ENCODE measurements at regions not wholly inside any gene's neighbourhood (a gene's known extent, or its start where the extent isn't known, plus 50 kb on each side); places are given as distances from the start of the nearest gene placed in this dataset.

- Histone ChIP-seq H3K79me2 (ENCODE audit: control insufficient read depth, insufficient read depth, low read length) (no peaks in the 10 kb centered on the region), H2AFZ (ENCODE audit: control insufficient read depth, low read depth, low read length) (no peak overlapping the region), H3K27ac (ENCODE audit: control insufficient read depth, insufficient read depth) (no peak overlapping the region), H3K9me3 (replicated peaks; ENCODE audit: control insufficient read depth, insufficient read depth, low read length) (no peaks in the 10 kb centered on the region), H3K4me3 (no peak overlapping the region), H3K4me1 (ENCODE audit: control insufficient read depth, insufficient read depth, low read length) (no peaks in the 10 kb centered on the region), H4K20me1 (ENCODE audit: control insufficient read depth, insufficient read depth) (no peaks in the 10 kb centered on the region), H3K4me2 (ENCODE audit: control insufficient read depth, insufficient read depth) (no peak overlapping the region), H3K9ac (ENCODE audit: control insufficient read depth, insufficient read depth, low read length) (no peak overlapping the region), H3K36me3 (ENCODE audit: control insufficient read depth in 2 of 2, insufficient read depth in 2 of 2, low read length in 1 of 2) (no peaks in the 10 kb centered on the region), H3K27me3 (replicated peaks in 1 of 2; ENCODE audit: control insufficient read depth in 2 of 2, insufficient read depth in 2 of 2, low read length in 1 of 2) (no peaks in the 10 kb centered on the region)
- no TSS peak for BruUV-seq (replicated peaks)
- in situ Hi-C loops (cut with MboI) = no loop called here
- FAIRE-seq = peak; percentile 18
- ChIA-PET SMC1A (ENCODE audit: uncharacterized antibody, unreplicated experiment) (interaction anchor here (0.9 to 1.8 kb wide), 8 partner anchors 8 to 291 kb away, joined by 3 to 18 read pairs (median 4); no protein-coding TSS in a partner anchor), POLR2A (no interaction called here), CTCF (interaction anchor here (0.6 to 2.3 kb wide), 20 partner anchors 9 to 608 kb away, joined by 3 to 31 read pairs (median 4); no protein-coding TSS in a partner anchor), RAD21 (ENCODE audit: unreplicated experiment) (interaction anchor here (0.9 to 1.2 kb wide), 5 partner anchors 9 to 903 kb away, joined by 3 to 8 read pairs (median 3); no protein-coding TSS in a partner anchor)
- DNase-seq (ENCODE audit: low read depth, low spot score) = no peak
- ATAC-seq = peak; percentile 49; the same call in 1 of the 3 replicates
- intact Hi-C loops (cut with micrococcal nuclease; ENCODE audit: unreplicated experiment) = loop anchor here (1.0 kb wide), 1 partner anchor 280 kb away; no protein-coding TSS in a partner anchor
- TF ChIP-seq GABPA (IDR thresholded peaks at IDR 0.05; ENCODE audit: low read depth) (no peak), RAD21 (IDR thresholded peaks at IDR 0.05; ENCODE audit: insufficient read depth, low read depth, low read length) (peak; percentile 52), SMC3 (IDR thresholded peaks at IDR 0.05; ENCODE audit: borderline replicate concordance, low read length) (peak; percentile 63; the same call in 1 of the 2 replicates), EGR1 (IDR thresholded peaks at IDR 0.05; ENCODE audit: borderline replicate concordance in 1 of 2, low read depth in 2 of 2, low read length in 2 of 2) (no peak), CTCF (IDR thresholded peaks at IDR 0.05 in 2 of 3, conservative IDR thresholded peaks at IDR 0.05 in 1 of 3; ENCODE audit: control insufficient read depth in 2 of 3, extremely low read depth in 1 of 3, insufficient read depth in 1 of 3, low read depth in 3 of 3, low read length in 3 of 3) (peak; percentile 59 to 70 (median 64); a peak in 5 of 6 replicates)
- WGBS (ENCODE audit: insufficient coverage, insufficient replicate concordance, low lambda C conversion rate, missing lambda C conversion rate) = 17% methylated on average over 5 of the region's 5 CpGs
Observed at GRCh38 chr2:84022810-84023431, 436.2 kb downstream of the SUCLG1 start.
